HEK293T (cell line): ENCODE measurements at regions not wholly inside any gene's neighbourhood (a gene's known extent, or its start where the extent isn't known, plus 50 kb on each side); places are given as distances from the start of the nearest gene placed in this dataset.

ENCODE experiments used
- BHLHE40 ChIP-seq: fragments of 450-650 bp; IDR thresholded peaks from 2 replicates; pipeline ENCODE4 v1.6.1; 2016; ENCODE audit warnings: mild to moderate bottlenecking, moderate library complexity, borderline replicate concordance
- CTBP1 ChIP-seq: fragments of 450-650 bp; IDR thresholded peaks from 2 replicates; pipeline ENCODE4 v1.6.1; 2016; ENCODE audit warnings: borderline replicate concordance
- FOXK2 ChIP-seq: fragments of 450-650 bp; IDR thresholded peaks from 2 replicates; pipeline ENCODE4 v1.6.1; 2016; ENCODE audit warnings: mild to moderate bottlenecking
- FOXM1 ChIP-seq: fragments of 450-650 bp; IDR thresholded peaks from 2 replicates; pipeline ENCODE4 v1.6.1; 2017; ENCODE audit warnings: mild to moderate bottlenecking, borderline replicate concordance
- L3MBTL2 ChIP-seq: fragments of 450-650 bp; conservative IDR thresholded peaks from 2 replicates; pipeline ENCODE4 v1.6.1; 2016; ENCODE audit warnings: mild to moderate bottlenecking
- LEF1 ChIP-seq: fragments of 450-650 bp; IDR thresholded peaks from 2 replicates; pipeline ENCODE4 v1.6.1; 2017; ENCODE audit warnings: mild to moderate bottlenecking, borderline replicate concordance
- NFRKB ChIP-seq: fragments of 450-650 bp; IDR thresholded peaks from 2 replicates; pipeline ENCODE4 v1.6.1; 2016; ENCODE audit warnings: mild to moderate bottlenecking, moderate library complexity
- SP1 ChIP-seq: fragments of 450-650 bp; IDR thresholded peaks from 2 replicates; pipeline ENCODE4 v1.6.1; 2017
- TARDBP ChIP-seq: fragments of 450-650 bp; IDR thresholded peaks from 2 replicates; pipeline ENCODE4 v1.6.1; 2016
- ZNF384 ChIP-seq: fragments of 450-650 bp; IDR thresholded peaks from 2 replicates; pipeline ENCODE4 v1.6.1; 2016
- TF ChIP-seq, protein P1 (sequence below): fragments of 450-650 bp; IDR thresholded peaks from 2 replicates; pipeline ENCODE4 v1.6.1; 2016

DNA sequence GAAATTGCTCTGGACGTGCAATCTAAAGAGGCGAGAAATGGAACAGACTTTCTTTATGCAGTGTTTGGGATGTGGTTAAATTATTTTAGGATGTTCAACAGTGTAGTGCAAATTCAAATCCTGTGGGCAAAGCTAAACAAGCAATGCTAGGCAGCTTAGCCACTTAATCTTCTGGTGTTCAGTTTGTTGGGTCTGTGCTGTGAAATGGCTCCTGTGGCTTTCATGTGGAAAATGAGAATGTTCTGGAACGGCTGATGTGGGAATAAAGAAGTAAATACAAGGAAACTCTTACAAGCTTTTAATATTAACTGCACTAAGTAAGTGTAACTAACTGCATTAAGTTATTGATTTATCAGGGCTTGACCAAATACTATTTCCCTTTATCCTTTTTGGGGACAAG is 766.6 kb downstream of the ADGRL2 start:
- no peak for TF ChIP-seq FOXM1
- TF ChIP-seq L3MBTL2: no peak
- TF ChIP-seq SP1: no peak
- TF ChIP-seq FOXK2: no peak
- no peak for TF ChIP-seq NFRKB
- TF ChIP-seq CTBP1: no peak
- no peak for TF ChIP-seq LEF1
- TF ChIP-seq, protein P1, sequence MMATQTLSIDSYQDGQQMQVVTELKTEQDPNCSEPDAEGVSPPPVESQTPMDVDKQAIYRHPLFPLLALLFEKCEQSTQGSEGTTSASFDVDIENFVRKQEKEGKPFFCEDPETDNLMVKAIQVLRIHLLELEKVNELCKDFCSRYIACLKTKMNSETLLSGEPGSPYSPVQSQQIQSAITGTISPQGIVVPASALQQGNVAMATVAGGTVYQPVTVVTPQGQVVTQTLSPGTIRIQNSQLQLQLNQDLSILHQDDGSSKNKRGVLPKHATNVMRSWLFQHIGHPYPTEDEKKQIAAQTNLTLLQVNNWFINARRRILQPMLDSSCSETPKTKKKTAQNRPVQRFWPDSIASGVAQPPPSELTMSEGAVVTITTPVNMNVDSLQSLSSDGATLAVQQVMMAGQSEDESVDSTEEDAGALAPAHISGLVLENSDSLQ: no peak
- TF ChIP-seq ZNF384: no peak
- no peak for TF ChIP-seq BHLHE40
- no peak for TF ChIP-seq TARDBP
